Osteocyte (in vitro differentiated cells): ENCODE measurements at regions not wholly inside any gene's neighbourhood (a gene's known extent, or its start where the extent isn't known, plus 50 kb on each side); places are given as distances from the start of the nearest gene placed in this dataset.

Experiments used
- DNase-seq: peaks from one replicate; pipeline ENCODE4 v3.0.0; 2021; ENCODE audit warnings: mixed read lengths; ENCODE audit not compliant: unreplicated experiment; ENCODE audit errors: extremely low spot score
- H3K27ac Mint-ChIP-seq: one replicate; pipeline ENCODE4 v1.8.0; 2021; ENCODE audit warnings: mild to moderate bottlenecking, mixed read lengths; ENCODE audit not compliant: unreplicated experiment
- H3K27me3 Mint-ChIP-seq: one replicate; pipeline ENCODE4 v1.8.0; 2021; ENCODE audit warnings: mixed read lengths; ENCODE audit not compliant: unreplicated experiment
- H3K36me3 Mint-ChIP-seq: one replicate; pipeline ENCODE4 v1.8.0; 2021; ENCODE audit warnings: mixed read lengths; ENCODE audit not compliant: unreplicated experiment
- H3K4me1 Mint-ChIP-seq: one replicate; pipeline ENCODE4 v1.8.0; 2021; ENCODE audit warnings: mixed read lengths; ENCODE audit not compliant: unreplicated experiment
- H3K4me3 Mint-ChIP-seq: one replicate; pipeline ENCODE4 v1.8.0; 2021; ENCODE audit warnings: mild to moderate bottlenecking, moderate library complexity, mixed read lengths; ENCODE audit not compliant: unreplicated experiment
- H3K9me3 Mint-ChIP-seq: one replicate; pipeline ENCODE4 v1.8.0; 2021; ENCODE audit warnings: mixed read lengths; ENCODE audit not compliant: unreplicated experiment
- TF ChIP-seq, protein P1 (sequence below): fragments of 200-600 bp; sonication (generic); IDR thresholded peaks from 2 replicates; pipeline ENCODE4 v1.5.0; 2021; ENCODE audit warnings: antibody characterized with exemption, mild to moderate bottlenecking, moderate library complexity

DNA sequence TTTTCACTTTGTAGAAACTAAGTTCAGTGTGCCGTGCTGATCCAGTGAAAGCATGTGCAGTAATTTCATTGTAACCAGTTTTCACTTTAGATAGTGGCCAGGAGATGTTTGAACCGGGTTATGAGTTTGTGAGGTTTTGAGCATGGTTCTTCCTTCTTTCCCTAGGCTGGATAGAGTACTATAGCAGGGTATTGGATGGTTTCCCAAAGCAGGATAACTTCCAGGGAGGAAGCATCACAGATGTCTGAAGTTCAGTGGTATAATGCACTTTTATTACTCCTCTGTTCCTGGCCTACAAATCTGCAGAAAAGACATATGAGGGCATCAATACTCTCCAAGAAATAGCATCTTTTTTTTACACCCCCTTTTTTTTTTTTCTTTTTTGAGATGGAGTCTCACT lies 823.1 kb downstream of the USP25 start:
- Mint-ChIP-seq H3K9me3 (peaks cover 7% of the 10 kb centered on the region), H3K36me3 (peaks cover 22% of the 10 kb centered on the region), H3K4me1 (peaks cover 9% of the 10 kb centered on the region), H3K4me3 (no peak overlapping the region), H3K27ac (no peak overlapping the region), H3K27me3 (no peaks in the 10 kb centered on the region)
- no peak for DNase-seq
- TF ChIP-seq, protein P1, sequence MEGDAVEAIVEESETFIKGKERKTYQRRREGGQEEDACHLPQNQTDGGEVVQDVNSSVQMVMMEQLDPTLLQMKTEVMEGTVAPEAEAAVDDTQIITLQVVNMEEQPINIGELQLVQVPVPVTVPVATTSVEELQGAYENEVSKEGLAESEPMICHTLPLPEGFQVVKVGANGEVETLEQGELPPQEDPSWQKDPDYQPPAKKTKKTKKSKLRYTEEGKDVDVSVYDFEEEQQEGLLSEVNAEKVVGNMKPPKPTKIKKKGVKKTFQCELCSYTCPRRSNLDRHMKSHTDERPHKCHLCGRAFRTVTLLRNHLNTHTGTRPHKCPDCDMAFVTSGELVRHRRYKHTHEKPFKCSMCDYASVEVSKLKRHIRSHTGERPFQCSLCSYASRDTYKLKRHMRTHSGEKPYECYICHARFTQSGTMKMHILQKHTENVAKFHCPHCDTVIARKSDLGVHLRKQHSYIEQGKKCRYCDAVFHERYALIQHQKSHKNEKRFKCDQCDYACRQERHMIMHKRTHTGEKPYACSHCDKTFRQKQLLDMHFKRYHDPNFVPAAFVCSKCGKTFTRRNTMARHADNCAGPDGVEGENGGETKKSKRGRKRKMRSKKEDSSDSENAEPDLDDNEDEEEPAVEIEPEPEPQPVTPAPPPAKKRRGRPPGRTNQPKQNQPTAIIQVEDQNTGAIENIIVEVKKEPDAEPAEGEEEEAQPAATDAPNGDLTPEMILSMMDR: no peak

DNA sequence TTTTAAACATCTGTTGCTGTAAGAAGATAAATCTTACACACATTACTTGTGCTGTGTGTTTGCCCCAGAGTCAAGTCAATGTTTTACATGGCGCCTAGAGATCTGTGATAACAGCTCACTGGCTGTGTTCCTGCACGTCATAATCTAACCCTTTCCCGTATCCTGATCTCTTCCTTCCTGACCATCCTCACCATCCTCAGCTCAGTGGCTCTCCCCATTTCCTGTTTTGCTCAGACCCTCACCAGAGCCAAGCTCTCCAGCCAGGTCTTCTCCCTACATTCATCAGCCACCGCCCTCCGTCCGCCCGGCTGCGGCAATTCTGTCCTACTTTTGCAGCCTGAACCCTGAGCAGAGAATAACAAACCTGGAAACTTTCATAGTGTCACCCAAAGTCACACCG lies 824.7 kb downstream of the USP25 start:
- TF ChIP-seq, protein P1: no peak
- Mint-ChIP-seq H3K4me3 (no peak overlapping the region), H3K4me1 (peaks cover 17% of the 10 kb centered on the region), H3K9me3 (peaks cover 7% of the 10 kb centered on the region), H3K27ac (no peak overlapping the region), H3K36me3 (peaks cover 22% of the 10 kb centered on the region), H3K27me3 (no peaks in the 10 kb centered on the region)
- DNase-seq: no peak

DNA sequence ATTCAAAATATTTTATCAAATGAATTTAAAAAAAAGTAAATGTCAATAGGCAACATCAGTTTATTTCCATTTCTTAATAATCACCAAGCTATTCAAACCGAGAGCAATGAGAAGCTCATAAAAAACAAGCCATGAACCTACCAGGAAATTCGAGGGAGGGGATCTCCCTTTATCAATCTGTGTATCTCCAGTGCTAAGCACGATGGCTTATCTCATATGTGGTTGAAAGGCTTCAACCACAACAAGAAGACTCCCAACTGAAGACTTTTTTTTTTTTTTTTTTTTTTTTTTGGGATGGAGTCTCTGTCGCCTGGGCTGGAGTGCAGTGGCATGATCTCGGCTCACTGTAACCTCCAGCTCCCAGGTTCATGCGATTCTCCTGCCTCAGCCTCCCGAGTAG lies 833.3 kb downstream of the USP25 start:
- Mint-ChIP-seq H3K4me1 (peaks cover 56% of the 10 kb centered on the region), H3K27ac (peak overlapping the region; percentile 85)

DNA sequence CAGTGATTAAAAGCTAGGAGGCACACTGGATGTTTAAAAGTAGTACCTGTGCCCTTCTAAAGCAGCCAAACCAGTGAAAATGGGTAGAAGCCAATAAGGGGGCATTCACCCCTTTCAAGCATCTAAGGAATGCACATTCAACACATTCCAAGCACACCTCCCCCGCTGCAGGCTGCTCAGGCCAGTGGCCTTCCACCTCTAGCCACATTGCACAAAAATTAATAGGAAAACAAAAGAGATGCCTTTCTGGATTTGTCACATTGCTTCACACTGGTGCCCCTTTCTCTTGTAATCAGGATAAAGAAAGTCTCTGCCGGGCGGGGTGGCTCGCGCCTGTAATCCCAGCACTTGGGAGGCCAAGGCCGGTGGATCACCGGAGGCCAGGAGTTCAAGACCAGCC lies 834.0 kb downstream of the USP25 start:
- peak overlapping the region; percentile 6 for H3K4me3 Mint-ChIP-seq

More for the DNA sequence above, 833.3 kb downstream of the USP25 start:
- H3K36me3 Mint-ChIP-seq: peaks cover 5% of the 10 kb centered on the region
- H3K9me3 Mint-ChIP-seq: no peaks in the 10 kb centered on the region
- DNase-seq: no peak
- TF ChIP-seq, protein P1: no peak
- no peaks in the 10 kb centered on the region for H3K27me3 Mint-ChIP-seq
- H3K4me3 Mint-ChIP-seq: no peak overlapping the region

DNA sequence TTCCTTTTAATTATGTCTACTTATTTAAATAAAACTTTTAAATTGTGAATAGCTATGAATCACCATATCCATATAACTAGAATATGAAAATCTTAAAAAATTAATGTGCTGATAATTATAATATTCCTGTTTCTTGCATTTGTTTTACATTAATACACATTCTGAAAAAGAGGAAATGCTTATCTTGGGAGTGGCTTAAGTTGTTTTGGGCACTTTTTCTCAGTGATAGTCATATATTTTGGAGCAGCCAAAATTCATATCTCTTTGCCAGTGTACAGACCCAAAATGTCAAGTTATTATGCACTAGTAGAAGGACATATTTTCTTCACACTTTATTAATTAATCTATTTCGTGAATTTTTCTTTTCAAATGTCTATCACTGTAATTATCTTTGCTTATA lies 838.5 kb downstream of the USP25 start:
- H3K36me3 Mint-ChIP-seq: peaks cover 7% of the 10 kb centered on the region
- TF ChIP-seq, protein P1: no peak
- H3K27me3 Mint-ChIP-seq: no peaks in the 10 kb centered on the region
- no peak overlapping the region for H3K4me3 Mint-ChIP-seq
- H3K9me3 Mint-ChIP-seq: peaks cover 2% of the 10 kb centered on the region
- H3K4me1 Mint-ChIP-seq: peaks cover 75% of the 10 kb centered on the region
- DNase-seq: no peak
- H3K27ac Mint-ChIP-seq: peak overlapping the region; percentile 56

More for the DNA sequence above, 834.0 kb downstream of the USP25 start:
- no peak for DNase-seq
- Mint-ChIP-seq H3K36me3 (peaks cover 8% of the 10 kb centered on the region), H3K27ac (peak overlapping the region; percentile 85), H3K27me3 (no peaks in the 10 kb centered on the region), H3K4me1 (peaks cover 60% of the 10 kb centered on the region), H3K9me3 (no peaks in the 10 kb centered on the region)
- TF ChIP-seq, protein P1: no peak
